BLaER1 (cell line): ENCODE measurements at regions not wholly inside any gene's neighbourhood (a gene's known extent, or its start where the extent isn't known, plus 50 kb on each side); places are given as distances from the start of the nearest gene placed in this dataset.

Experiments used
- H3K27ac ChIP-seq: shearing (Covaris generic); formaldehyde crosslinking; 2 replicates; pipeline ENCODE4 v1.8.1; 2022
- H3K27me3 ChIP-seq: shearing (Covaris generic); formaldehyde crosslinking; 2 replicates; pipeline ENCODE4 v1.8.1; 2022
- H3K36me3 ChIP-seq: shearing (Covaris generic); formaldehyde crosslinking; 2 replicates; pipeline ENCODE4 v1.8.1; 2022
- H3K4me1 ChIP-seq: shearing (Covaris generic); formaldehyde crosslinking; 2 replicates; pipeline ENCODE4 v1.8.1; 2022
- H3K4me2 ChIP-seq: shearing (Covaris generic); formaldehyde crosslinking; 2 replicates; pipeline ENCODE4 v1.8.1; 2022
- H3K4me3 ChIP-seq: shearing (Covaris generic); formaldehyde crosslinking; 2 replicates; pipeline ENCODE4 v1.8.1; 2022
- H3K9ac ChIP-seq: shearing (Covaris generic); formaldehyde crosslinking; 2 replicates; pipeline ENCODE4 v1.8.1; 2022
- H3K9me3 ChIP-seq: shearing (Covaris generic); formaldehyde crosslinking; 2 replicates; pipeline ENCODE4 v1.8.1; 2022
- H4K20me1 ChIP-seq: shearing (Covaris generic); formaldehyde crosslinking; 2 replicates; pipeline ENCODE4 v1.8.1; 2022
- Cebpa-rat ChIP-seq: shearing (Covaris generic); IDR thresholded peaks from 2 replicates; pipeline ENCODE4 v1.8.1; 2022

DNA sequence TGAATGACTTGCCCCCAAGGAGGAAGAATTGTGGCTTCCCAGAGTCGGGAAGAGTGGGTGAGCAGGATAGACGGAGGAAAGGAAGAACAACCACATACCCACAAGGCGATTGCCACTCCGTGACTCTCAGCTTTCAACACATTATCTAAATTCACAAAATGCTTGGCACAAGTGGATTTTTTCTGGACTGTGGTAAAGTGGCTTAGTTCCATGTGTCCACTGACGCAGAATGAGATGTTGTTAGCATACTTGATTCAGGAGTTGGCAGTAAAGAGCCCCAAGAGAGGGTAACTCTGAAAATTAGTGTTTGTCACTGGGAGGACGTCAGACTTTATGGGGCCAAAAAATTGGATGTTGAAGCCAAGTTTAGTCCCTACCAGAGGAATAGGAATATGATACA, 198.8 kb upstream of the CTNNB1 start:
- no peak overlapping the region for H3K27ac ChIP-seq
- no peaks in the 10 kb centered on the region for H3K27me3 ChIP-seq
- H3K36me3 ChIP-seq = no peaks in the 10 kb centered on the region
- H3K4me2 ChIP-seq = no peak overlapping the region
- peaks cover 15% of the 10 kb centered on the region for H3K4me1 ChIP-seq
- no peak overlapping the region for H3K9ac ChIP-seq
- no peaks in the 10 kb centered on the region for H3K9me3 ChIP-seq
- no peaks in the 10 kb centered on the region for H4K20me1 ChIP-seq
- H3K4me3 ChIP-seq = no peak overlapping the region
- TF ChIP-seq Cebpa-rat = no peak

DNA sequence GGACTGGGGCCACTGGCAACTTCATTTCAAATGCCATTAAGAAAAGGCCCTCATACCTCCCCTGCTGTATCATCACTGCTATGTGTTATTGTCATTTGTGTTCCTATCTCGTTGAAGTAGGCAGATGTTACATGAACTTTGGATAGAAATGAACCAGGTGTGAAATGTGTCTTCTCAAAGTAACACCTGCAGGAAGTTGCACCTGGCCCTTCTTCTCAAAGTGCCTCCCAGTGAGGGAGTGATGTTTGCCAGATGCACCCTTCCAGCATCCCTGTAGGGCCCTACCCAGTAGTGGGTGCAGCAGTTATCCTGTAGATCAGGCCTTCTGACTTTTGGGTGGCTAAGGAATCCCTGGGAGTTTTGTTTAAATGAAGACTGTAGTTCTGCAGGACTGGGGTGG, 197.7 kb upstream of the CTNNB1 start:
- Histone ChIP-seq H3K36me3 (no peaks in the 10 kb centered on the region), H3K27me3 (no peaks in the 10 kb centered on the region), H3K4me2 (no peak overlapping the region), H3K4me3 (no peak overlapping the region), H3K9me3 (no peaks in the 10 kb centered on the region), H3K9ac (no peak overlapping the region), H3K4me1 (peaks cover 15% of the 10 kb centered on the region), H3K27ac (no peak overlapping the region), H4K20me1 (no peaks in the 10 kb centered on the region)
- TF ChIP-seq Cebpa-rat = no peak

GRCh38 chr3:41002104-41002503, 197.2 kb upstream of the CTNNB1 start:
- H3K27ac ChIP-seq = no peak overlapping the region
- TF ChIP-seq Cebpa-rat = no peak
- no peak overlapping the region for H3K4me2 ChIP-seq
- no peak overlapping the region for H3K9ac ChIP-seq
- no peaks in the 10 kb centered on the region for H3K9me3 ChIP-seq
- no peak overlapping the region for H3K4me3 ChIP-seq
- H3K4me1 ChIP-seq = peaks cover 15% of the 10 kb centered on the region
- no peaks in the 10 kb centered on the region for H4K20me1 ChIP-seq
- H3K27me3 ChIP-seq = no peaks in the 10 kb centered on the region
- H3K36me3 ChIP-seq = no peaks in the 10 kb centered on the region

DNA sequence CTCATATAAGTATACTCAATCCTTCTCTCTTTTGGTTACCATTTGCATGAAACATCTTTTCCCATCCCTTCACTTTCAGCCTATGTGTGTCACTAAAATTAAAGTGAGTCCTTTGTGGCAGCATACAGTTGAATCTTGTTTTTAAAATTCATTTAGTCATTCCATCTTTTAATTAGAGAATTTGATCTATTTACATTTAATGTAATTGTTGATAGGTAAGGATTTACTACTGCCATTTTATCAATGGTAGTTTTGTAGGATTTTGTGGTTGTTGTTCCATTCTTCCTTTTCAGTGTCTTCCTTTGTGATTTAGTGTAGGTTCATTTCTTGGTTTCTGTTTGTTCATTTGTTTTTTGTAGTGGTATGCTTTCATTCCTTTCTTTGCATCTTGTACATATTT, 191.9 kb upstream of the CTNNB1 start:
- Histone ChIP-seq H3K9me3 (peaks cover 24% of the 10 kb centered on the region), H3K36me3 (no peaks in the 10 kb centered on the region), H3K27me3 (no peaks in the 10 kb centered on the region), H3K4me2 (no peak overlapping the region), H4K20me1 (no peaks in the 10 kb centered on the region), H3K4me3 (no peak overlapping the region), H3K4me1 (no peaks in the 10 kb centered on the region), H3K27ac (no peak overlapping the region), H3K9ac (no peak overlapping the region)
- no peak for TF ChIP-seq Cebpa-rat

DNA sequence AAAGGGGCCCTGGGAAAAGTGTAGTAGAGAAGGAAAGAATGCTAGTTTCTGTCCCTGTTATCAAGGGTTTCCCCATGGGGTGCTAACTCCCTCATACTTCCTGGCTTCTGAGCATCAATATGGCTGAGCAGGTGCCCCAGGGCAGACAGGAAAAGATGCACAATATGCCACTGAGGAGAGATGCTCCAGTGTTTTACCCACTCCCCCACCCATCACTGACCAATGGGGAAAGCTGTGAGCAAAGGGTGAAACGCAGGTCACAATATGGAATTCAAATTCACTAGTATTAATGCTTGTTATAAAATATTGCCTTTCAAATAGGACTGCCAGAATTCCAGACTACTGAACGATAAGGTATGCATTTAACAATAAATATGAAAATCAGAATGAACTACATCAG, 187.5 kb upstream of the CTNNB1 start:
- H4K20me1 ChIP-seq = no peaks in the 10 kb centered on the region
- no peak overlapping the region for H3K4me2 ChIP-seq
- H3K27me3 ChIP-seq = no peaks in the 10 kb centered on the region
- no peaks in the 10 kb centered on the region for H3K36me3 ChIP-seq
- no peak overlapping the region for H3K27ac ChIP-seq
- no peak overlapping the region for H3K4me3 ChIP-seq
- H3K9me3 ChIP-seq = peaks cover 24% of the 10 kb centered on the region
- H3K4me1 ChIP-seq = no peaks in the 10 kb centered on the region
- H3K9ac ChIP-seq = no peak overlapping the region
- TF ChIP-seq Cebpa-rat = no peak

- H3K9me3 ChIP-seq = no peaks in the 10 kb centered on the region
- no peaks in the 10 kb centered on the region for H3K36me3 ChIP-seq
- no peak overlapping the region for H3K4me3 ChIP-seq
- no peaks in the 10 kb centered on the region for H4K20me1 ChIP-seq
- TF ChIP-seq Cebpa-rat = no peak
- no peak overlapping the region for H3K9ac ChIP-seq
- no peak overlapping the region for H3K27ac ChIP-seq
- no peaks in the 10 kb centered on the region for H3K27me3 ChIP-seq
- no peaks in the 10 kb centered on the region for H3K4me1 ChIP-seq
- no peak overlapping the region for H3K4me2 ChIP-seq
Observed at GRCh38 chr3:41018855-41019254, 180.4 kb upstream of the CTNNB1 start.

- Histone ChIP-seq H3K9me3 (no peaks in the 10 kb centered on the region), H3K4me2 (no peak overlapping the region), H3K27me3 (no peaks in the 10 kb centered on the region), H3K27ac (no peak overlapping the region), H3K4me3 (no peak overlapping the region), H3K36me3 (no peaks in the 10 kb centered on the region), H3K9ac (no peak overlapping the region), H3K4me1 (no peaks in the 10 kb centered on the region), H4K20me1 (no peaks in the 10 kb centered on the region)
- no peak for TF ChIP-seq Cebpa-rat
Observed at GRCh38 chr3:41024031-41024836, 175.1 kb upstream of the CTNNB1 start.

DNA sequence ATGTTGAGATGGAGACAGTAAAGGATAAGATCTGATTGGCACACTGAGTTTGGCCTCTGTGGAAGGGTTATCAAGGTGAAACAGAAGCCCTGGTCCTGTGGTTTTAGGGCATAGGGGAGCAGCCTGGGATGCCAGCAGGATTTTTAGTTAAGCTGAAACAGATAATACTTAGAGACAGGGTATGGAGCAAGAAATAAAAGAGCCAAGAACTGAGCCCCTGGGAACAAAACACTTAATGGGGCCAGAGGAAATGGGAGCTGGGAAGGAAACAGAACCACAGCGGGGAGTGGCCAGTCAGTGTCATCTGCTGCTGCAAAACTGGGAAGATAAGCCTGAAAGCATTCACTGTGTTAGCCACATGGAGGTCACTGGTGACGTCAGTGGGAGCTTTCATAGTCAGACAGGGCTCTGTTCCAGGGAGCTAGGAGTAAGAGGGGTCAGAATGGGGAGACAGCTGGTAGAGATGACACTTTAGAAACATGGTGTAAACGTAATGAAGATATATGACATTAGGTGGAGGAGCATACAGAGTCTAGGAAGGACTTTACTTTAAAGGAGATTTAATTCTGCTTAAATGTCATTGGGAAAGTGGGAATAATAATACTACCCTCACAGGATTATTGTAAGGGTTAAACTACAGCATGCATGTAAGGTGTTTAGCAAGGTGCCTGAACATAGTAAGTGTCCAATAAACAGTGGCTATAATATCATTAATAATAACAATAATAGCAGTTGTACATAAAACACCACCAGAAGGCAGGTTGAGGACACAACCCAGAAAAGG, 172.7 kb upstream of the CTNNB1 start:
- TF ChIP-seq Cebpa-rat = no peak
- Histone ChIP-seq H3K4me1 (no peaks in the 10 kb centered on the region), H3K27ac (no peak overlapping the region), H3K9ac (no peak overlapping the region), H3K27me3 (no peaks in the 10 kb centered on the region), H4K20me1 (no peaks in the 10 kb centered on the region), H3K9me3 (no peaks in the 10 kb centered on the region), H3K36me3 (no peaks in the 10 kb centered on the region), H3K4me3 (no peak overlapping the region), H3K4me2 (no peak overlapping the region)

DNA sequence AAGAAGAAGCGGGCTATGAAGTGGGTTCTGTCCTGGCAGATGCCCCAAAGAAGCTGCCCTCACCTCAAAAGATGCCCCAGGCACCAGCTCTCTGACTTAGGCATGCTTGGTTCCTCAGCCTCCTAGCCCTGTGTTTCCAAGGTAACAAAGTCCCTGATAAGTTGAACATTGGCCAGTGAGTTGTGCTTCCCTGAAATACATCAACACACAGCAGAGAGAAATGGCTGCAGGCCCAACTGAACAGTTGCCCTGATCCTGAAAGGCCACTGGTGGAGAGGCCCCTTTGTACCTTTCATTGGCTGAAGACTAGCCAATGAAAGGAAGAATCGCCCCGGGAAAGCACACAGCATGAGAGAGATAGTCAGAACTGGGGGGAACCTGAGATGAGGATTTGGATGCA, 169.9 kb upstream of the CTNNB1 start:
- no peaks in the 10 kb centered on the region for H3K4me1 ChIP-seq
- no peaks in the 10 kb centered on the region for H3K27me3 ChIP-seq
- no peak for TF ChIP-seq Cebpa-rat
- no peak overlapping the region for H3K9ac ChIP-seq
- no peaks in the 10 kb centered on the region for H4K20me1 ChIP-seq
- H3K36me3 ChIP-seq = no peaks in the 10 kb centered on the region
- no peak overlapping the region for H3K4me3 ChIP-seq
- no peak overlapping the region for H3K4me2 ChIP-seq
- no peaks in the 10 kb centered on the region for H3K9me3 ChIP-seq
- no peak overlapping the region for H3K27ac ChIP-seq

DNA sequence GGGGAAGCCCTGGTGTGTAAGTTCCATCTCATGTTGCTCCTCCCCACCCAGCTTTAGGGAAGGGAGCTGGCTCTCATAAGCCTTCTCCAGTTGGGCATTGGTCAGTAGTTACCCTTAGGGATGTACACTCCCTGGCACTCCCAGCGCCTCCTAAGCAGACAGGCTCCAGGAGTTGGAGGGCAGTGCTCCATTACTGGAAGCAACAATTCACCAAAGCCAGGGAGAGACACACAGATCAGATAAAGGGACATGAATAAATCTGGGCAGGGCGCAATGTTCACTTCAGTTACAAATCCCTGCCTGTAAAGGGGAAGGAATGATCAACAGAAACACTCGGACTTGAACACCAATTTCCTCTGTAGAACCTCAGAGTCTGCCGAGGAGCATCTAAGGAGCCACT, 169.1 kb upstream of the CTNNB1 start:
- no peaks in the 10 kb centered on the region for H3K9me3 ChIP-seq
- H3K27ac ChIP-seq = no peak overlapping the region
- H3K4me1 ChIP-seq = peaks cover 1% of the 10 kb centered on the region
- H4K20me1 ChIP-seq = no peaks in the 10 kb centered on the region
- no peak overlapping the region for H3K4me2 ChIP-seq
- no peak for TF ChIP-seq Cebpa-rat
- no peak overlapping the region for H3K9ac ChIP-seq
- no peaks in the 10 kb centered on the region for H3K27me3 ChIP-seq
- no peak overlapping the region for H3K4me3 ChIP-seq
- no peaks in the 10 kb centered on the region for H3K36me3 ChIP-seq
